Neural progenitor cell (in vitro differentiated cells): ENCODE measurements at regions not wholly inside any gene's neighbourhood (a gene's known extent, or its start where the extent isn't known, plus 50 kb on each side); places are given as distances from the start of the nearest gene placed in this dataset.

Source experiments
- DNase-seq: peaks from one replicate; pipeline ENCODE4 v3.0.0-alpha.2; 2016; ENCODE audit warnings: low spot score
- H2AFZ ChIP-seq: fragments of 200-600 bp; sonication (generic); replicated peaks from 2 replicates; pipeline ENCODE4 v1.6.1; 2016; ENCODE audit warnings: antibody characterized with exemption
- H3F3A ChIP-seq: fragments of 200-600 bp; sonication (generic); 2 replicates; pipeline ENCODE4 v1.6.1; 2016; ENCODE audit warnings: antibody characterized with exemption, low read depth
- H3K27ac ChIP-seq: fragments of 200-600 bp; sonication (generic); 2 replicates; pipeline ENCODE4 v1.5.1; 2016; ENCODE audit warnings: mild to moderate bottlenecking
- H3K27me3 ChIP-seq: fragments of 200-600 bp; sonication (generic); 2 replicates; pipeline ENCODE4 v1.6.1; 2016; ENCODE audit warnings: mild to moderate bottlenecking, moderate library complexity
- H3K36me3 ChIP-seq: fragments of 200-600 bp; sonication (generic); 2 replicates; pipeline ENCODE4 v1.5.1; 2016
- H3K4me1 ChIP-seq: fragments of 200-600 bp; sonication (generic); 2 replicates; pipeline ENCODE4 v1.6.1; 2016; ENCODE audit warnings: mixed run types
- H3K4me2 ChIP-seq: fragments of 200-600 bp; sonication (generic); 2 replicates; pipeline ENCODE4 v1.6.1; 2016
- H3K4me3 ChIP-seq: fragments of 200-600 bp; sonication (generic); 2 replicates; pipeline ENCODE4 v1.5.1; 2016
- H3K79me2 ChIP-seq: fragments of 200-600 bp; sonication (generic); 2 replicates; pipeline ENCODE4 v1.6.1; 2016; ENCODE audit warnings: low read depth
- H3K9ac ChIP-seq: fragments of 200-600 bp; sonication (generic); 2 replicates; pipeline ENCODE4 v1.6.1; 2016
- H3K9me3 ChIP-seq: fragments of 200-600 bp; sonication (generic); 2 replicates; pipeline ENCODE4 v1.5.1; 2016; ENCODE audit warnings: low read depth
- H4K20me1 ChIP-seq: fragments of 200-600 bp; sonication (generic); 2 replicates; pipeline ENCODE4 v1.6.1; 2016; ENCODE audit warnings: low read depth
- H3K27ac Mint-ChIP-seq: 3 replicates; pipeline ENCODE4 v1.8.0; 2021; ENCODE audit warnings: mixed read lengths
- H3K27me3 Mint-ChIP-seq: 2 replicates; pipeline ENCODE4 v1.8.0; 2022; ENCODE audit warnings: low read depth, mild to moderate bottlenecking, inconsistent platforms, moderate library complexity, mixed read lengths; ENCODE audit not compliant: insufficient read depth
- H3K36me3 Mint-ChIP-seq: 3 replicates; pipeline ENCODE4 v1.8.0; 2021; ENCODE audit warnings: mixed read lengths
- H3K4me1 Mint-ChIP-seq: 3 replicates; pipeline ENCODE4 v1.8.0; 2021; ENCODE audit warnings: mixed read lengths
- H3K4me3 Mint-ChIP-seq: 3 replicates; pipeline ENCODE4 v1.8.0; 2021; ENCODE audit warnings: mild to moderate bottlenecking, moderate library complexity, mixed read lengths
- H3K9me3 Mint-ChIP-seq: 3 replicates; pipeline ENCODE4 v1.8.0; 2020; ENCODE audit warnings: mixed read lengths
- CTCF ChIP-seq: fragments of 200-600 bp; sonication (generic); IDR thresholded peaks from 2 replicates; pipeline ENCODE4 v1.5.1; 2017; ENCODE audit warnings: antibody characterized with exemption, mild to moderate bottlenecking
- EZH2 ChIP-seq: fragments of 200-600 bp; sonication (generic); IDR thresholded peaks from 2 replicates; pipeline ENCODE4 v1.6.1; 2017; ENCODE audit warnings: antibody characterized with exemption, mild to moderate bottlenecking, moderate library complexity
- EZH2phosphoT487 ChIP-seq: fragments of 200-600 bp; sonication (generic); IDR thresholded peaks from 2 replicates; pipeline ENCODE4 v1.6.1; 2017; ENCODE audit warnings: antibody characterized with exemption

DNA sequence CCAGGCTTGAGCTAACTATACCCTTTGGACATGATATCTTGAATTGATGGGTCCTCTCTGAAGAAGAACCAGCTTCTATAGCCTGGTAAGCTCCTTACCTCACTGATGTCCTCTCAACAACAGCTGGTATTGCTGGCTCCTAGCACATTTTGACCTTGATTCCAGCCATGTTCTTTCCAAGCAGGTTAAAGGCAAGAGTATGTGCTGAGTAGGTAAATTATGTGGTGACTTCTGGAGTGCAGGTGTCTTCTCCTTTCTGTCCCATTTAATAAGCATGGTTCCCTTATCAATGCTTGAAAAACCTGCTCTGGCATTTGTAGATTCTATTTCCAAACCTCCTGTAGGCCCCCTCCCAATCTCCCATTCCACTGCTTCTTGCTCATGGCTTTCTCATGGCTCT lies 300.1 kb downstream of the UTP18 start:
- peaks cover 2% of the 10 kb centered on the region for H3K4me1 Mint-ChIP-seq
- no peak overlapping the region for H3K4me3 Mint-ChIP-seq
- no peaks in the 10 kb centered on the region for H3F3A ChIP-seq
- DNase-seq: no peak
- H3K36me3 Mint-ChIP-seq: no peaks in the 10 kb centered on the region
- H3K9me3 ChIP-seq: no peaks in the 10 kb centered on the region
- TF ChIP-seq EZH2phosphoT487 (no peak), EZH2 (no peak), CTCF (no peak)
- no peak overlapping the region for H3K9ac ChIP-seq
- no peaks in the 10 kb centered on the region for H3K27me3 ChIP-seq
- no peak overlapping the region for H3K27ac ChIP-seq
- peaks cover 2% of the 10 kb centered on the region for H3K27me3 Mint-ChIP-seq
- no peaks in the 10 kb centered on the region for H4K20me1 ChIP-seq
- no peaks in the 10 kb centered on the region for H3K36me3 ChIP-seq
- no peaks in the 10 kb centered on the region for H3K9me3 Mint-ChIP-seq
- no peak overlapping the region for H3K27ac Mint-ChIP-seq
- H3K79me2 ChIP-seq: no peaks in the 10 kb centered on the region
- no peak overlapping the region for H2AFZ ChIP-seq
- H3K4me1 ChIP-seq: no peaks in the 10 kb centered on the region
- H3K4me3 ChIP-seq: no peak overlapping the region
- H3K4me2 ChIP-seq: no peak overlapping the region

DNA sequence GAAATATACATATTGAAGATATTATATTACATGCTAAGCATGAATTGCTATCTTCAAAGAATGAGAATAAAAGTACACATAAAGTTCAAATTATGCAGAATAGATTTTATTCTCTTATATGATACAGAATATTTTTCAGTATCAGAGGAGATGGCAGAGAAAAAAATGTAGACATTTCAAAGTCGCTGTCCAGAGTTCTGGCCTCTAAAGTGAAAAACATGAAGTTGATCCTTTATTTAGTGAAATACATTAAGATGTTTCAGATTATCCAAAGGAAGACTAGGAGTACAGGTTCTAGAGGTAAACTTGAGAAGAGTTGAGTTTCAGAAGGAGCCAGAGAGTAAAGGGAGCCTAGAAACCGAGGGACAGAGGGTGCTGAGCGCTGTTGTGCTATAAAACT lies 303.6 kb downstream of the UTP18 start:
- TF ChIP-seq EZH2 (no peak), CTCF (no peak)
- Mint-ChIP-seq H3K4me3 (no peak overlapping the region), H3K36me3 (no peaks in the 10 kb centered on the region), H3K4me1 (peaks cover 2% of the 10 kb centered on the region), H3K27me3 (peaks cover 1% of the 10 kb centered on the region), H3K27ac (no peak overlapping the region), H3K9me3 (no peaks in the 10 kb centered on the region)
- no peak overlapping the region for H3K9ac ChIP-seq
- H3F3A ChIP-seq: no peaks in the 10 kb centered on the region
- no peaks in the 10 kb centered on the region for H3K9me3 ChIP-seq
- H3K4me1 ChIP-seq: no peaks in the 10 kb centered on the region
- no peak overlapping the region for H3K4me3 ChIP-seq
- no peak overlapping the region for H3K4me2 ChIP-seq
- no peaks in the 10 kb centered on the region for H3K36me3 ChIP-seq
- no peaks in the 10 kb centered on the region for H4K20me1 ChIP-seq
- no peaks in the 10 kb centered on the region for H3K79me2 ChIP-seq
- no peak for DNase-seq
- H2AFZ ChIP-seq: no peak overlapping the region
- no peaks in the 10 kb centered on the region for H3K27me3 ChIP-seq
- H3K27ac ChIP-seq: no peak overlapping the region

DNA sequence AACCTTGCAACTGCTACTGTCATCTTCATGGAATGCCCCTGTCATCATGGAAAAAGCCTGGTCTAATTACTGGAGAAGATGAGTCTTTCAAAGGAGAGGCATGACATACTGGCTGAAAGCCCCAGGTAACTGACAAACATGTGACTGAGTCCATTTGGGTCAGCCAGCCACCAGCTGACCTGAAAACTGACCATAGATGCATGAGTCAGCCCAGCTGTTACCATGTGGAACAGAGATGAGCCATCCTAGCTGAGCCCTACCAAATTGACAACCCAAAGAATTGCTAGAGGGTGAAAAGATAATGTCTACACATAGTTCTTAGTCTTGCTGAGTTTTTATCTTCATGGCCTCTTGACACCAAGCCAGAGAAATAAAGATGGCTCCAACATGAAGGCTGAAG lies 311.8 kb downstream of the UTP18 start:
- Histone ChIP-seq H3K9me3 (no peaks in the 10 kb centered on the region), H4K20me1 (no peaks in the 10 kb centered on the region), H3K4me3 (no peak overlapping the region), H2AFZ (no peak overlapping the region), H3K36me3 (no peaks in the 10 kb centered on the region), H3K4me1 (no peaks in the 10 kb centered on the region), H3K9ac (no peak overlapping the region), H3K4me2 (no peak overlapping the region), H3K27ac (no peak overlapping the region), H3K27me3 (no peaks in the 10 kb centered on the region), H3K79me2 (no peaks in the 10 kb centered on the region), H3F3A (no peaks in the 10 kb centered on the region)
- no peaks in the 10 kb centered on the region for H3K4me1 Mint-ChIP-seq
- H3K4me3 Mint-ChIP-seq: no peak overlapping the region
- peaks cover 5% of the 10 kb centered on the region for H3K27me3 Mint-ChIP-seq
- no peak for DNase-seq
- no peak overlapping the region for H3K27ac Mint-ChIP-seq
- no peak for TF ChIP-seq EZH2phosphoT487
- TF ChIP-seq EZH2: no peak
- no peak for TF ChIP-seq CTCF
- no peaks in the 10 kb centered on the region for H3K36me3 Mint-ChIP-seq
- H3K9me3 Mint-ChIP-seq: peaks cover 8% of the 10 kb centered on the region
